ENCODE measurements at regions not wholly inside any gene's neighbourhood (a gene's known extent, or its start where the extent isn't known, plus 50 kb on each side); places are given as distances from the start of the nearest gene placed in this dataset.

DNA sequence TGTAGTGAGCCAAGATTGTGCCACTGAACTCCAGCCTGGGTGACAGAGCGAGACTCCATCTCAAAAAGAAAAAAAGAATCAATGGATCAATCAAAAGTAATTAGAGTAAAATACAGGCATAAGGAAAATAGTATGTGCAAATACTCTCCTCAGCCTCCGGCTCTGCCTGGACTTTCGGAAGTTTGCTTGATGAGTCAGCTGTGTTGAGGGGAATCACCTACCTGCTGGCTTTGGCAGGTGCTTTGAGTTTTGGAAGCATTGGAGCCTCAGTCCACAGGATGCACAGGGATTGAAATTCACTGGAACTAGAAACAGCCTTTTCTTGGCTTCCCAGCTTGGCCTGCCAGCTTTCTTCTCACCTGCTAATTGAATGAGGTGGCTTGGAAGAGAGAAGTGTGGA lies 268.2 kb downstream of the PCNX1 start:
- TF ChIP-seq, protein P1, sequence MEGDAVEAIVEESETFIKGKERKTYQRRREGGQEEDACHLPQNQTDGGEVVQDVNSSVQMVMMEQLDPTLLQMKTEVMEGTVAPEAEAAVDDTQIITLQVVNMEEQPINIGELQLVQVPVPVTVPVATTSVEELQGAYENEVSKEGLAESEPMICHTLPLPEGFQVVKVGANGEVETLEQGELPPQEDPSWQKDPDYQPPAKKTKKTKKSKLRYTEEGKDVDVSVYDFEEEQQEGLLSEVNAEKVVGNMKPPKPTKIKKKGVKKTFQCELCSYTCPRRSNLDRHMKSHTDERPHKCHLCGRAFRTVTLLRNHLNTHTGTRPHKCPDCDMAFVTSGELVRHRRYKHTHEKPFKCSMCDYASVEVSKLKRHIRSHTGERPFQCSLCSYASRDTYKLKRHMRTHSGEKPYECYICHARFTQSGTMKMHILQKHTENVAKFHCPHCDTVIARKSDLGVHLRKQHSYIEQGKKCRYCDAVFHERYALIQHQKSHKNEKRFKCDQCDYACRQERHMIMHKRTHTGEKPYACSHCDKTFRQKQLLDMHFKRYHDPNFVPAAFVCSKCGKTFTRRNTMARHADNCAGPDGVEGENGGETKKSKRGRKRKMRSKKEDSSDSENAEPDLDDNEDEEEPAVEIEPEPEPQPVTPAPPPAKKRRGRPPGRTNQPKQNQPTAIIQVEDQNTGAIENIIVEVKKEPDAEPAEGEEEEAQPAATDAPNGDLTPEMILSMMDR (IDR thresholded peaks at IDR 0.05; ENCODE audit: insufficient read depth, low read length) = no peak
- TF ChIP-seq GABPA (IDR thresholded peaks at IDR 0.05; ENCODE audit: low read depth) = no peak
